ENCODE measurements at regions not wholly inside any gene's neighbourhood (a gene's known extent, or its start where the extent isn't known, plus 50 kb on each side); places are given as distances from the start of the nearest gene placed in this dataset.

- H3K18ac ChIP-seq (ENCODE audit: extremely low read depth, low read length), result no peak overlapping the region
- no peak overlapping the region for H4K91ac ChIP-seq (replicated peaks; ENCODE audit: insufficient read length, low read length)
- no peak overlapping the region for H4K5ac ChIP-seq (ENCODE audit: insufficient read length, low read depth, low read length)
- POLR2A ChIA-PET (ENCODE audit: partially characterized antibody), result no interaction called here
- no peak overlapping the region for H3K14ac ChIP-seq (ENCODE audit: insufficient read length)
- H3K4me2 ChIP-seq (ENCODE audit: insufficient read depth in 1 of 2, low read depth in 2 of 2, low read length in 2 of 2), result no peak overlapping the region
- no peak for FAIRE-seq
- peaks cover 0 to 1% (median 0%) of the 10 kb centered on the region in 4 experiments; a peak in 1 of 7 replicates for H3K27me3 ChIP-seq (replicated peaks in 1 of 4; ENCODE audit: control insufficient read depth in 3 of 4, extremely low read depth in 1 of 4, insufficient read depth in 3 of 4, low read length in 3 of 4)
- no peaks in the 10 kb centered on the region for H3K79me2 ChIP-seq (ENCODE audit: control insufficient read depth in 1 of 2, insufficient read depth in 2 of 2, low read length in 2 of 2)
- no peak overlapping the region for H4K8ac ChIP-seq (ENCODE audit: extremely low read depth, insufficient read depth, low read length)
- H3K56ac ChIP-seq (replicated peaks; ENCODE audit: insufficient read length, low read depth, low read length), result no peak overlapping the region
- H3K4ac ChIP-seq (replicated peaks; ENCODE audit: insufficient read length, low read depth, low read length), result no peak overlapping the region
- TF ChIP-seq SRF (IDR thresholded peaks at IDR 0.05; ENCODE audit: low read depth, low read length), result no peak
- TF ChIP-seq CTBP2 (IDR thresholded peaks at IDR 0.05; ENCODE audit: borderline replicate concordance, insufficient read depth, insufficient read length, low read length), result no peak
- no peak for TF ChIP-seq JUND (IDR thresholded peaks at IDR 0.05; ENCODE audit: low read length)
- TF ChIP-seq, protein P1, sequence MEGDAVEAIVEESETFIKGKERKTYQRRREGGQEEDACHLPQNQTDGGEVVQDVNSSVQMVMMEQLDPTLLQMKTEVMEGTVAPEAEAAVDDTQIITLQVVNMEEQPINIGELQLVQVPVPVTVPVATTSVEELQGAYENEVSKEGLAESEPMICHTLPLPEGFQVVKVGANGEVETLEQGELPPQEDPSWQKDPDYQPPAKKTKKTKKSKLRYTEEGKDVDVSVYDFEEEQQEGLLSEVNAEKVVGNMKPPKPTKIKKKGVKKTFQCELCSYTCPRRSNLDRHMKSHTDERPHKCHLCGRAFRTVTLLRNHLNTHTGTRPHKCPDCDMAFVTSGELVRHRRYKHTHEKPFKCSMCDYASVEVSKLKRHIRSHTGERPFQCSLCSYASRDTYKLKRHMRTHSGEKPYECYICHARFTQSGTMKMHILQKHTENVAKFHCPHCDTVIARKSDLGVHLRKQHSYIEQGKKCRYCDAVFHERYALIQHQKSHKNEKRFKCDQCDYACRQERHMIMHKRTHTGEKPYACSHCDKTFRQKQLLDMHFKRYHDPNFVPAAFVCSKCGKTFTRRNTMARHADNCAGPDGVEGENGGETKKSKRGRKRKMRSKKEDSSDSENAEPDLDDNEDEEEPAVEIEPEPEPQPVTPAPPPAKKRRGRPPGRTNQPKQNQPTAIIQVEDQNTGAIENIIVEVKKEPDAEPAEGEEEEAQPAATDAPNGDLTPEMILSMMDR (IDR thresholded peaks at IDR 0.05; ENCODE audit: control extremely low read depth in 1 of 3, insufficient read depth in 1 of 3, low read depth in 1 of 3, low read length in 3 of 3), result peak in 2 of 3 experiments; percentile 50 to 57; a peak in 3 of 4 replicates
- no peak for TF ChIP-seq ZNF274 (IDR thresholded peaks at IDR 0.05; ENCODE audit: borderline replicate concordance, extremely low read depth, low read length)
- TF ChIP-seq RAD21 (IDR thresholded peaks at IDR 0.05 in 1 of 2, conservative IDR thresholded peaks at IDR 0.05 in 1 of 2; ENCODE audit: low read depth in 2 of 2, low read length in 2 of 2), result peak; percentile 36 to 48; a peak in 3 of 4 replicates
- WGBS, 2 experiments (ENCODE audit: extremely low coverage in 1 of 2, insufficient coverage in 1 of 2, insufficient read length in 1 of 2, insufficient replicate concordance in 2 of 2, low coverage in 1 of 2, low lambda C conversion rate in 2 of 2, missing lambda C conversion rate in 1 of 2), result 84% methylated on average over 2 of the region's 2 CpGs; no CpG with 5 or more reads in 1 of the 2 experiments
- no peak overlapping the region for H3K27ac ChIP-seq (ENCODE audit: low read depth, low read length)
- H2BK5ac ChIP-seq (ENCODE audit: low read depth, low read length), result no peak overlapping the region
- no peaks in the 10 kb centered on the region for H3K36me3 ChIP-seq (ENCODE audit: control insufficient read depth in 2 of 4, insufficient read depth in 4 of 4, low read length in 3 of 4)
- no peaks in the 10 kb centered on the region for H3K4me1 ChIP-seq (replicated peaks in 1 of 4; ENCODE audit: control insufficient read depth in 3 of 4, insufficient read depth in 4 of 4, low read length in 3 of 4)
- H4K20me1 ChIP-seq (replicated peaks in 1 of 2; ENCODE audit: control insufficient read depth in 1 of 2, insufficient read depth in 2 of 2, low read length in 2 of 2), result no peaks in the 10 kb centered on the region
- CTCF ChIA-PET (ENCODE audit: partially characterized antibody), result interaction anchor here (0.7 to 2.6 kb wide), 11 partner anchors 8 to 659 kb away, joined by 3 to 6 read pairs (median 3); no protein-coding TSS in a partner anchor
- H2AK5ac ChIP-seq (ENCODE audit: low read depth, low read length), result no peak overlapping the region
- no peak overlapping the region for H2BK12ac ChIP-seq (ENCODE audit: low read depth, low read length)
- no peak overlapping the region for H2BK20ac ChIP-seq (ENCODE audit: low read length)
- H3K4me3 ChIP-seq (ENCODE audit: extremely low read depth in 1 of 4, insufficient read depth in 2 of 4, low read depth in 3 of 4, low read length in 4 of 4), result no peak overlapping the region
- H3K9me3 ChIP-seq (ENCODE audit: insufficient read depth in 2 of 2, low read depth in 1 of 2, low read length in 1 of 2), result peaks cover 0 to 16% of the 10 kb centered on the region in 2 experiments; a peak in 2 of 4 replicates
- peak in 1 of 2 experiments; percentile 47 for DNase-seq (ENCODE audit: low read depth in 1 of 2, low spot score in 2 of 2)
- H2BK120ac ChIP-seq (replicated peaks; ENCODE audit: low read depth, low read length), result no peak overlapping the region
- H3K9ac ChIP-seq (replicated peaks in 1 of 4; ENCODE audit: extremely low read depth in 1 of 4, low read depth in 3 of 4, low read length in 3 of 4), result no peak overlapping the region
- no peak overlapping the region for H3K23ac ChIP-seq (ENCODE audit: insufficient read length)
- H3K79me1 ChIP-seq (ENCODE audit: low read depth, low read length), result no peaks in the 10 kb centered on the region
- H2AFZ ChIP-seq (ENCODE audit: low read length), result no peak overlapping the region
- no peak overlapping the region for H2BK15ac ChIP-seq (ENCODE audit: low read length)
- H3K23me2 ChIP-seq (ENCODE audit: low read depth, low read length), result no peaks in the 10 kb centered on the region
These were observed 1671.1 kb downstream of the MRPL39 start for GRCh38 chr21:23936224-23936623.
